Stimulated activated CD4-positive, alpha-beta T cell treated with anti-CD3 and anti-CD28 coated beads, Interleukin-2, amount 100 ng/mL, for 48 hours (primary cell): ENCODE measurements at regions not wholly inside any gene's neighbourhood (a gene's known extent, or its start where the extent isn't known, plus 50 kb on each side); places are given as distances from the start of the nearest gene placed in this dataset.
"Not testable (repeated sequence)": the region's sequence is repeated elsewhere in the genome, so short reads cannot be mapped to it uniquely, and the experiment has no call there.

ENCODE experiments used
- DNase-seq, 2 donors: peaks; one replicate each; pipeline ENCODE4 v3.0.0-alpha.2; 2020

- DNase-seq = not testable (repeated sequence)
Measured at GRCh38 chr2:132332345-132333033, 84.1 kb upstream of the GPR39 start.

- DNase-seq = not testable (repeated sequence)
Measured at GRCh38 chr2:132337135-132337534, 79.5 kb upstream of the GPR39 start.

DNA sequence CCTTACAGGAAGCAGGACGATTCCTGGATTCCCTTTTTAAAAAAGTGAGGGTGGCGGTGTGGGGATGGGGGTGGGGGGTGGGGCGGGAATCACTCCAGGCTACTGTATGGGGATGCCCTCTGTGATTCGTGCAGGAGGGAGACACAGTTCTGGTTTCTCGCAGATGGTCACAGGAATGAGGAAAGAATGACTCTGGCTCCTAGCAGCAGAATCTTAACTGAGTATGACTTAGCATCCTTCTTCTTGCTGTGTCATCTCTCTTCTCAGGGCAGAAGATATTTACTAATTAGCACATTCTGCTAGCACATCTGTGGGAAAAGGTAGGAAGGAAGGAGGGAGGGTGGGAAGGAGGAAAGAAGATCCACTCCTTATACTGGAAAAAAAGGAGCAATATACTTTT, 78.8 kb upstream of the GPR39 start:
- not testable (repeated sequence) for DNase-seq

DNA sequence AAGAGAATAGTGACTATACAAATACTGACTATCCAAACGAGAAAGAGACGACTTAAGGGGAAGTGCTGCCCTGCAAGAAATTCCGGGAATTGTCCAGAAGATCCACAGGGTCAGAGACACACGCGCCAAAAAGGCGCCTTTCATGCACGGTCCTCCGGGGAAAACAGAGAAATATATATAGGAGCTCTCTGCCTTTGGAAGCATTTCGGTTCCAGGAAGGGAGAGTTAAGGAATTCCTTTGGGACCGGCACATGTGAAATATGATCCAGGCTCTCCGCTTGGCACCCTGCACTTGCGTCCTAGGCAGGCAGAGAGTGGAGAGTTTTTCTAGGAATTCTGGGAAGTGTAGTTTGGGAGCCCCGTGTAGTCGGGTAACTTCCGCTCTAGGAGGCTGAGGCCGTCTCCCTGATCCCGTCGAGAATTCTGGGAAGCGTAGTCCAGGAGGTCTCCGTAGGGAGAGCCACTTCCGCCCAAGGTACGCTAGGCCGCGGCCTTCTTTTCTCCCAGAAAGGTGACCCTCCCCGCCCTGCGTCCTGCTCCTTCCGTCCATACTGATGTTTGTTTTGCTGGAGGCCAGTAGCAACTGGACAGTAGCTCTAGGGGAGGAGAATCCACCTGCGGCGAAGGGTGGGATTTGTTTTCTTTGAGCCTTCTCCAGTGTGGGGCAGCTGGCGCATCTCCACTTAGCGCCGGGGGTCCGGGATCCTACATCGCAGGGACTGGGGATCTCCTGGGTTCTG, 69.4 kb upstream of the GPR39 start:
- DNase-seq = not testable (repeated sequence)

GRCh38 chr2:132349092-132349687, 67.4 kb upstream of the GPR39 start:
- DNase-seq = not testable (repeated sequence)

DNA sequence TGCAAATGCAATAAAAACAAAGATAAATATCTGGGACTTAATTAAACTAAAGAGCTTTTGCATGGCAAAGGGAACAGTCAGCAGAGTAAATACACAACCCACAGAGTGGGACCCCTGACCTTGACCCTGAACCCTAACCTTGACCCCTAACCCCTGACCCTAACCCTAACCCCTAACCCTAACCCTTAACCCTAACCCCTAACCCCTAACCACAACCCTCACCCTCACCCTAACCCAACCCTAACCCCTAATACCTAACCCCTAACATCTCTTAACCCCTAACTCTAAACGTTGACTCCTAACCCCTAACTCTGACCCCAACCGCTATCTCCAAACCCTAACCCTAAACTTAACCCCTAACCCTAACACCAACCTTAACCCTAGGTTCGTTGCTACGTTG, 64.9 kb upstream of the GPR39 start:
- DNase-seq = not testable (repeated sequence)

DNA sequence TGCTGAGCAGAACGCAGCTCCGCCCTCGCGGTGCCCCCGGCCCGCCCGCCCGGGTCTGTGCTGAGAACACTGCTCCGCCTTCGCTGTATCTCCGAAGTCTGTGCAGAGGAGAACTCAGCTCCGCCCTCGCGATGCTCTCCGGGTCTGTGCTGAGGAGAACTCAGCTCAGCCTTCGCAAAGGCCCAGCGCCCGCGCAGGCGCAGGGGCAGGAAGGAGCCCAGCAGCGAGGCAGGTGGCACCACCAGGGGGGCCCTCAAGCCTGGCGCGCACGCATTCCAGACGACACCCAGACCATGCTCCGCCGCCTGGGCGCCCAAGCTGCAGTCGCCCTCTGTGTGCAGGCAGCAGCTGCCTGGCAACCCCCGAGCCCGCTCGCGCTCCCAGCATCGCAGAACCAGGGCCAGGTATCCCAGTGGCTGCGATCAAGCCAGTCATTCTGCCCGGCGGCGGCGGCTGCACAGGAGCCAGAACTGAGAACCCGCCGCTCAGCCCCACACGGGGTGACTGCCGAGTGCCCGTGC, 64.1 kb upstream of the GPR39 start:
- not testable (repeated sequence) for DNase-seq

DNA sequence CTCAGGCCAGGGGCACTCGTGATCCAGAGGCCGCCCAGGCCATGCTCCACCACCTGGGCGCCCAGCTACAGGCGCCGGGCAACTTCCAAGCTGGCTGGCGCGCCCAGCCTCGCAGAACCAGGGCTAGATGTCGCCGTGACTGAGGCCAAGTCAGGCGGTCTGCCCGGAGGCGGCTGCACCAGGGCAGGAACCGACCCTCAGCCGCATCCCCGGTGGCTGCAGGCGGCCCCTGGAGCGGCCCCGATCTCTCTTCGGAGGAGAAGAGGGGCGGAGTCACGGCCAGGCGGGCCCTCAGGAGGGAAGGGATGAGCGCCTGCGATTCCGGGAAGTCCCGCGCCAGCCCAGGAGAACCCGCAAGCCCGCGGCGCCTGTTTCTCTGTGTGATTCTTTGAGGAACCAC, 63.2 kb upstream of the GPR39 start:
- not testable (repeated sequence) for DNase-seq

GRCh38 chr2:132360964-132361363, 55.6 kb upstream of the GPR39 start:
- DNase-seq = not testable (repeated sequence)

DNA sequence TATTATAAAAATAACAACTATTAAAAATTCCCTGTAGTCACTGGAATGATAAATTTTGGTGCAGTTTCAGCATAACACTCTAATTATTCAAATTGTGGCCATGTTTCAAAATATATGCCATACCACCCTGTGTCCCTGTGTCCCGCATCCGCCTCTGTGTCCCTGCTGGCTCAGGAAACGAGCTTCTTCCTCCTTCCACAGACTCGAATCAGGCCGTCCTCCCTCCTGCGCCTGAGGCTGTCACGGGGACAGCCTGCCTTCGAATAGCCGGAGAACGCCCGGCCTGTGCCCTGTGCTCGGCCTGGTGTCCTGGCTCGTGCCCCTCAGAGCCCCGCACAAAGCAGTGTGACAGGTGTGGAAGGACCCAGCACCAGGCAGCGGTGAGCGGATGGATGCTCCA, 55.1 kb upstream of the GPR39 start:
- not testable (repeated sequence) for DNase-seq

DNA sequence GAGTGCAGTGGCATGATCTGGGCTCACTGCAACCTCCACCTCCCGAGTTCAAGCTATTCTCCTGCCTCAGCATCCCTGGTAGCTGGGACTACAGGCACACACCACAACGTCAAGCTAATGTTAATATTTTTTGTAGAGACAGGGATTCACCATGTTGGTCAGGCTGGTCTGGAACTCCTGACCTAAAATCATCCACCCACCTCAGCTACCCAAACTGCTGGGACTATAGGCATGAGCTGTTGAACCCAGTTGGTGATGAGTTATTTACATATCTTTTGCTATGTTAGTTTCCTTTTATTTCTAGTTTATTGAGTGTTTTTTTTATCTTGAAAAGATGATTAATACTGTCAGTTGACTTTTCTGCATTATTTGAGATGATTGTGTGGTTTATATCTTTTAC, 53.3 kb upstream of the GPR39 start:
- DNase-seq = not testable (repeated sequence)

DNA sequence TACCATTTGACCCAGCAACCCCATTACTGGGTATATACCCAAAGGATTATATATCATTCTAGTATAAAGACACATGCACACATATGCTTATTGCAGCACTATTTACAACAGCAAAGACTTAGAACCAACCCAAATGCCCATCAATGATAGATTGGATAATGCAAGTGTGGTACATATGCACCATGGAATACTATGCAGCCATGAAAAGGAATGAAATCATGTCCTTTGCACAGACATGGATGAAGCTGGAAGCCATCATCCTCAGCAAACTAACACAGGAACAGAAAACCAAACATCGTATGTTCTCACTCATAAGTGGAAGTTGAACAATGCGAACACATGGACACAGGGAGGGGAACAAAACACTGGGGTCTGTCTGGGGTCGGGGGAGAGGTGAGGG, 50.6 kb upstream of the GPR39 start:
- DNase-seq = not testable (repeated sequence)

DNA sequence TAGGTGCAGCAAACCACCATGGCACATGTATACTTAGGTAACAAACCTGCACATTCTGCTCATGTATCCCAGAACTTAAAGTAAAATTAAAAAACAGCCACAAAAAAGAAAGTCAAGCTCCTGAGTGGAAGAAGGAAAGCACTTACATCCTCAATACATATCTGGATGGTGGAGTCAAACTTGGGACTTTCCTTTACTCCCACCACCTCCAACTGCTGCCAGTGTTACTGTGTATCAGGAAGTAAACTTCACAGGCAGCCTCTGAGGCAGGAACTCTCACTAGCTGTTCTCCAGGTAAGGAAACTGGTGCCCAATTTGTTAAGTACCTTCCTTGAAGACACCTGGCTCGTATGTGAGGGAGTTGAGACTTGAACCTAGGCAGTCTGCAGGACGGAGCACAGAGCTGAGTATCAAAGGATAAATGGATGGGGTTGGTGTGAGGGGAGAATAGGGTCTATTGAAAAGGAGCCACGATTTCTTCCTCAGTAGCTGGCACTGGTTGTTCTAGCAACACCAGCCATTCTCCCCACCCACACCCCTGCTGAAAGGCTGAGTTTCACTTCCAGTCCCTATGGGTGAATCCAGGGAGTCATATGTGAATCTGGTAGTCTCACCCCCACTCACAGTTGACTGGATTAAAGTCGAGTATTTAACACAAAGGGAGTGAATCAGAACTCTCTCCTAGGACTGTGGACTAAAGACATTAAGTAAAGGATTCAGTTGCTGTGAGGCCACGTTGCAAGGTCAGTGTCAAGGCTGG, 50.0 kb upstream of the GPR39 start:
- DNase-seq = no peak
